Hepatocyte (in vitro differentiated cells): ENCODE measurements at regions not wholly inside any gene's neighbourhood (a gene's known extent, or its start where the extent isn't known, plus 50 kb on each side); places are given as distances from the start of the nearest gene placed in this dataset.

Source experiments
- CTCF ChIP-seq: fragments of 200-600 bp; sonication (generic); IDR thresholded peaks from 2 replicates; pipeline ENCODE4 v1.5.1; 2016; ENCODE audit warnings: antibody characterized with exemption, mild to moderate bottlenecking; ENCODE audit not compliant: poor library complexity
- EZH2 ChIP-seq: fragments of 200-600 bp; sonication (generic); IDR thresholded peaks from 2 replicates; pipeline ENCODE4 v1.6.1; 2016; ENCODE audit warnings: antibody characterized with exemption, mild to moderate bottlenecking, borderline replicate concordance
- EZH2phosphoT487 ChIP-seq: fragments of 200-600 bp; sonication (generic); IDR thresholded peaks from one replicate; pipeline ENCODE4 v1.6.1; 2018; ENCODE audit warnings: antibody characterized with exemption, mild to moderate bottlenecking, low read depth, moderate library complexity; ENCODE audit not compliant: unreplicated experiment, severe bottlenecking

GRCh38 chr5:124869426-124870033 is 123.1 kb upstream of the ZNF608 start:
- no peak for TF ChIP-seq EZH2phosphoT487
- TF ChIP-seq CTCF: no peak
- no peak for TF ChIP-seq EZH2
